RWPE2 (cell line): ENCODE measurements at regions not wholly inside any gene's neighbourhood (a gene's known extent, or its start where the extent isn't known, plus 50 kb on each side); places are given as distances from the start of the nearest gene placed in this dataset.

Source experiments
- ATAC-seq: fragments of 200-7000 bp; cut with Tn5 transposase; 3 replicates; pipeline ENCODE4 v1.9.1; 2021; ENCODE audit warnings: low read depth
- DNase-seq: peaks from one replicate; pipeline ENCODE4 v3.0.0-alpha.2; 2020; ENCODE audit warnings: low spot score
- H3K27ac ChIP-seq: fragments of 450-650 bp; 2 replicates; pipeline ENCODE4 v1.5.1; 2017; ENCODE audit warnings: mild to moderate bottlenecking; ENCODE audit not compliant: poor library complexity, severe bottlenecking
- H3K27me3 ChIP-seq: fragments of 250-450 bp; sonication (Bioruptor Pico); 2 replicates; pipeline ENCODE4 v1.5.1; 2021; ENCODE audit warnings: mild to moderate bottlenecking, moderate library complexity; ENCODE audit not compliant: insufficient read depth, poor library complexity, severe bottlenecking
- H3K36me3 ChIP-seq: fragments of 250-450 bp; sonication (Bioruptor Pico); 2 replicates; pipeline ENCODE4 v1.5.1; 2020; ENCODE audit warnings: low read depth, mild to moderate bottlenecking, moderate library complexity
- H3K4me1 ChIP-seq: fragments of 250-450 bp; sonication (Bioruptor Pico); 2 replicates; pipeline ENCODE4 v1.5.1; 2021; ENCODE audit warnings: mild to moderate bottlenecking, moderate library complexity; ENCODE audit not compliant: insufficient read depth, poor library complexity, severe bottlenecking
- H3K4me3 ChIP-seq: fragments of 250-450 bp; sonication (Bioruptor Pico); 2 replicates; pipeline ENCODE4 v1.5.1; 2021; ENCODE audit warnings: mild to moderate bottlenecking, moderate library complexity; ENCODE audit not compliant: severe bottlenecking
- H3K9me3 ChIP-seq: fragments of 250-450 bp; sonication (Bioruptor Pico); 2 replicates; pipeline ENCODE4 v1.5.1; 2021; ENCODE audit warnings: mild to moderate bottlenecking, moderate library complexity; ENCODE audit not compliant: severe bottlenecking
- TF ChIP-seq, protein P1 (sequence below): fragments of 450-650 bp; IDR thresholded peaks from one replicate; pipeline ENCODE4 v1.5.1; 2017; ENCODE audit warnings: mild to moderate bottlenecking, moderate library complexity; ENCODE audit not compliant: poor library complexity, severe bottlenecking

DNA sequence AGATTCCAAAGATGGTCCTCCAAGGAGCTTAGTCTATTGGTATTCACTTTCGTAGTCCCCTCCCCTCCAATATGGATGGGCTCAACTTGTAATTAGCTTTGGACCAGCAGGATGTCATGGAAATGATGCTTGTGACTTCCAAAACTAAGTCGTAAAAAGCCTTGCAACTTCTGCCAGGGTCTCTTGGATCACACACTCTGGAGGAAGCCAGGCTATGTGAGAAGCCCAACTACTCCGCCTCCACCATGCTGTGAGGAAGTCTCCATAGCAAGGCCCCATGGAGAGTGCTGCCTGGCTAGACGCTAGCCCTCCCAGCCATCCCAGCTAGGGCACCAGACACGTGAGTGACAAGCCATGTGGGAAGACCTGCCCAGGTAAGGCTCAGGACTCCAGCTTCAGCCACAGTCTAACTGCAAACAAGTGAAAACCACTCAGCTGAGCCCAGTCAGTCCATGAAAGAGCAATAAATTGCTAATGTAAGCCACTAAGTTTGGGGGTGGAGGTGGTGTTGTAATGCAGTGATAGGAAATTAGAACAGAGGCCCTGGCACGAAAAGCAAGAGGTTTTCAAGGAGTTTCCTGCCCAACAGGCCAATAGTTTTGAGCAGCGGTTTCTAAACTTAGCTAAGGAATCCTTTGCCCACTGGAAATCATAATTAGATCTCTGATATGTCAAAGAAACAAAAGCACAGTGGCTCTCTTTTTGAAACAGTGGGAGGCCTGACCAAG is 77.5 kb upstream of the GLI2 start:
- H3K27me3 ChIP-seq = no peaks in the 10 kb centered on the region
- DNase-seq (no peak), ATAC-seq (no peak)
- TF ChIP-seq, protein P1, sequence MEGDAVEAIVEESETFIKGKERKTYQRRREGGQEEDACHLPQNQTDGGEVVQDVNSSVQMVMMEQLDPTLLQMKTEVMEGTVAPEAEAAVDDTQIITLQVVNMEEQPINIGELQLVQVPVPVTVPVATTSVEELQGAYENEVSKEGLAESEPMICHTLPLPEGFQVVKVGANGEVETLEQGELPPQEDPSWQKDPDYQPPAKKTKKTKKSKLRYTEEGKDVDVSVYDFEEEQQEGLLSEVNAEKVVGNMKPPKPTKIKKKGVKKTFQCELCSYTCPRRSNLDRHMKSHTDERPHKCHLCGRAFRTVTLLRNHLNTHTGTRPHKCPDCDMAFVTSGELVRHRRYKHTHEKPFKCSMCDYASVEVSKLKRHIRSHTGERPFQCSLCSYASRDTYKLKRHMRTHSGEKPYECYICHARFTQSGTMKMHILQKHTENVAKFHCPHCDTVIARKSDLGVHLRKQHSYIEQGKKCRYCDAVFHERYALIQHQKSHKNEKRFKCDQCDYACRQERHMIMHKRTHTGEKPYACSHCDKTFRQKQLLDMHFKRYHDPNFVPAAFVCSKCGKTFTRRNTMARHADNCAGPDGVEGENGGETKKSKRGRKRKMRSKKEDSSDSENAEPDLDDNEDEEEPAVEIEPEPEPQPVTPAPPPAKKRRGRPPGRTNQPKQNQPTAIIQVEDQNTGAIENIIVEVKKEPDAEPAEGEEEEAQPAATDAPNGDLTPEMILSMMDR = no peak
- no peaks in the 10 kb centered on the region for H3K36me3 ChIP-seq
- no peak overlapping the region for H3K4me3 ChIP-seq
- H3K4me1 ChIP-seq = no peaks in the 10 kb centered on the region
- no peaks in the 10 kb centered on the region for H3K9me3 ChIP-seq
- H3K27ac ChIP-seq = no peak overlapping the region

DNA sequence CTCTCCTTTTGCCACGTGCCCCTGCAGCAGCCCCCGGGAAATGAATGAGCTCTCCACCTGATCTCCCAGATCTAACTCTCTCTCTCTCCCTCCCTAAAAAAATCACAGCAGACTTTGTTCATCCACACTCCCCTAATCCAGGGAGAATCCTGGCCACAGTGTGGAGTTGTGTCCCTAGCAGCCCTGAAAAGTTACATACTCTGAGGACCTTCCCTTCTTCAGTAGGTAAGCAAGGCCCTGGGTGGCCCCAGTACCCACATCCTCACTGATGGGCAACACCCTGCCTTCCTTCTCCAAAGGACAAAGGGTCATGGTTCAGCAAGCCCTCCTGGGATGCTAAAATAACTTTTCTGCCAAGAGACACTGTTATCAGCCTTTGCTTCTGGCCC is 76.9 kb upstream of the GLI2 start:
- H3K9me3 ChIP-seq = no peaks in the 10 kb centered on the region
- H3K36me3 ChIP-seq = no peaks in the 10 kb centered on the region
- H3K27ac ChIP-seq = no peak overlapping the region
- no peak for DNase-seq
- no peak for ATAC-seq
- H3K4me3 ChIP-seq = no peak overlapping the region
- no peaks in the 10 kb centered on the region for H3K4me1 ChIP-seq
- TF ChIP-seq, protein P1 = no peak
- no peaks in the 10 kb centered on the region for H3K27me3 ChIP-seq

DNA sequence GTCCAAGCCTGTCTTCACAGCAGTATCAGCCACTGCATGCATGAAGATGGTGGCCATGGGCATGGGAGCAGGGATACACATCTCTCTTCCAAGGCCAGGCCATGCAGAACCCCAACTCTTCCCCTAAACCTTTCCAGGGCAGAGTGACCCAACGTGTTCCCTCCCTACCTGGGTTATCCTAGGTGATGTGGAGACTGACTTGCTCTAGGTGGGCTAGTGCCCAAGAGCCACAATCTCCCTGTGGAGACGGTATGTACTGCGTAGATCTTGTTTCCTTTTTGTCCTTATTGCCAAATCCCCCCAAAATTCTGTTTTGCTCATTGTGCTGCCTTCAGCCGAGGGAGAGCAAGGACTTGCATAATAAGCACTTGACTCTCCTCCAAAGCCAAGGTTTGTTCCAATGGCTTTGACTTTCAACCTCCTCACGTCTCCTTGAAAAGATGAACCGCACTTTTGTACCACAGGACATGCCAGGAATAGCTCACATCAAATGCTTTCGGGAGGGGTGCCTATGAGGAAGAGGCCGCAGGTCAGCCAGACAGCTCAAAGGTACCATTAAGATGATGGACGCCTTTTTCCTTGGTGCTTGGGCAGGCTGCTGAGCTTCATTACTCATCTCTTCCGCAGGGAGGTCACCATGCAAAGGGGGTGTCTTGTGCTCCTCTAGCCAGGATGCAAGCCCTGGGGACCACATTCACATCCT is 76.2 kb upstream of the GLI2 start:
- H3K4me3 ChIP-seq = no peak overlapping the region
- no peak for DNase-seq
- TF ChIP-seq, protein P1 = no peak
- ATAC-seq = no peak
- H3K9me3 ChIP-seq = no peaks in the 10 kb centered on the region
- no peaks in the 10 kb centered on the region for H3K36me3 ChIP-seq
- no peaks in the 10 kb centered on the region for H3K27me3 ChIP-seq
- H3K27ac ChIP-seq = no peak overlapping the region
- H3K4me1 ChIP-seq = no peaks in the 10 kb centered on the region

DNA sequence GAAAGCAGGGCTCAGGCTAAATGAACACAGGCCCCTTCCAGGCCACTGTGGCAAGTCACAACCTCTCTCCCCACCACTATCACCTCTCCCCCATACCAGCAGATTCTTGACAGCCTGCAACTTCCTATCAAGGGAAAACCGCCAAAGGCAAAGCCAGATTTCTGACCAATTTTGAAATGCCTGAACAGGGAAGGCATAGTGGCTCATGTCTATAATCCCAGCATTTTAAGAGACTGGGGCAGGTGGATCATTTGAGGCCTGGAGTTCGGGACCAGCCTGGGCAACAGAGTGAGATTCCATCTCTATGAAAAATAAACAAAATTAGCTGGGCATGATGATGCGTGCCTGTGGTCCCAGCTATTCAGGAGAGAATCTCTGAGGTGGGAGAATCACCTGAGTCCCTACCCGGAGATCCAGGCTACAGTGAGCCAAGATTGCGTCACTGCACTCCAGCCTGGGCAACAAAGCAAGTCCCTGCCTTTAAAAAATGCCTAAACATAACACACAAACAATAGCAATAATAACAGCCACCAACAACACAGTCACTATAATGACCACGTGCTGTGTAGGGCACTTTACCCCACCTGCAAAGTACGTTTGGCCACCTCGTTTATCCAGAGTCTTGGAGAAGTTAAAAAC is 75.5 kb upstream of the GLI2 start:
- ATAC-seq = no peak
- H3K27me3 ChIP-seq = no peaks in the 10 kb centered on the region
- H3K27ac ChIP-seq = no peak overlapping the region
- no peak overlapping the region for H3K4me3 ChIP-seq
- TF ChIP-seq, protein P1 = no peak
- H3K4me1 ChIP-seq = no peaks in the 10 kb centered on the region
- no peaks in the 10 kb centered on the region for H3K36me3 ChIP-seq
- H3K9me3 ChIP-seq = no peaks in the 10 kb centered on the region
- DNase-seq = no peak
